ENCODE measurements at regions not wholly inside any gene's neighbourhood (a gene's known extent, or its start where the extent isn't known, plus 50 kb on each side); places are given as distances from the start of the nearest gene placed in this dataset.

DNA sequence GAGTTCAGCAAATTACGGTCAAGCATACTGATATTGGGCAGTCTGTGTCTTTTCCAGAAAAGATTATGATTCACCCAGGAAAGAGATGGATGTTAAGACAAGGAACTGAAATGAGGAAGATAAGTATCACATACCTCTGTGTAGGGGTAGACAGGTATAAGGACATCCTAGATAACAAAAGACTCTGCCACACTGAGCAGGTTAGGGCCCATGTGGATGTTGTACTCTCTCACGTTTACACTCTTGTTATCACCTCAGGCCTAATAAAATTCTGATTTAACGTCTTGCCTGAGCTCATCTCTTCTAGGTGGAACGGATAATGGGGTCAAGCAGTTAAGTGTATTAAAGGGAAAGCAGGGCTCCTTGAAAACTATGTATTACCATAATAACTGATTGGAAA is 2480.8 kb downstream of the PCDH9 start:
- CTCF ChIA-PET (ENCODE audit: low intra/inter-chr PET ratio, low total read pairs): no interaction called here
- no peak for ATAC-seq
- in situ Hi-C loops (cut with HindIII; ENCODE audit: extremely low pct_ligation_motif_present, low pct_unique_long_range_greater_than_20kb): no loop called here

DNA sequence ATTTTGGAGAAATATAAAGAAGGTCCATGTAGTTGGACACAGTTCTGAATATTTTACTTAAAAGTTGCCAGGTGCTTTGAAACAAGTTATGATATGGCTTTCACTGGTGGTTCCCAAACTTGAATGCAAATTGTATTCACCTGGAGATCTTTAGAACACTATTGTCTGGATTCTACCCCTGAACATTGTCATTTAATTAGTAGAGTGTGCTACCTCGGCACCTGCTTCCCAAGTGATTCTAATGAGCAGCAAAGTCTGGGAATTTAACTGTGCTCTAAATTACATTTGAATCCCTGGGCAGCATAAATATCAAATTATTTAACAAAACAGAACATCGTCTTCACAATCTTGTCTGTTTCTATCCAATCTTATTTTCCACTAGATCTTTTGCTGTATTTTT is 2483.3 kb downstream of the PCDH9 start:
- Histone ChIP-seq H3K4me1 (ENCODE audit: insufficient read depth, low read length) (no peaks in the 10 kb centered on the region), H3K36me3 (replicated peaks in 1 of 2; ENCODE audit: control insufficient read depth in 1 of 2, insufficient read depth in 2 of 2, low read length in 2 of 2) (no peaks in the 10 kb centered on the region), H3K9me3 (ENCODE audit: low read length) (no peaks in the 10 kb centered on the region), H3K9ac (ENCODE audit: insufficient read depth, low read depth, low read length) (no peak overlapping the region), H3K4me2 (ENCODE audit: low read depth, low read length) (no peak overlapping the region), H3K27me3 (ENCODE audit: control insufficient read depth in 1 of 2, insufficient read depth in 2 of 2, low read length in 2 of 2) (no peaks in the 10 kb centered on the region), H4K20me1 (ENCODE audit: insufficient read depth, low read length) (no peaks in the 10 kb centered on the region), H3K27ac (ENCODE audit: extremely low read length, insufficient read depth, low read length) (no peak overlapping the region), H3K4me3 (replicated peaks in 1 of 3; ENCODE audit: insufficient read depth in 1 of 3, low read depth in 2 of 3, low read length in 3 of 3) (no peak overlapping the region), H3K79me2 (ENCODE audit: insufficient read depth, low read length) (no peaks in the 10 kb centered on the region), H2AFZ (ENCODE audit: low read length) (no peak overlapping the region)
- 7% methylated on average over 2 of the region's 2 CpGs for WGBS (ENCODE audit: low lambda C conversion rate)
- FAIRE-seq: no peak
- in situ Hi-C loops (cut with HindIII; ENCODE audit: extremely low pct_ligation_motif_present, low pct_unique_long_range_greater_than_20kb): no loop called here
- ChIA-PET CTCF (ENCODE audit: low intra/inter-chr PET ratio, low total read pairs) (no interaction called here), POLR2A (no interaction called here)
- no TSS peak for BruUV-seq (replicated peaks)
- intact Hi-C loops (cut with micrococcal nuclease; ENCODE audit: unreplicated experiment): no loop called here
- TF ChIP-seq RELA (CRISPR knock-in tag; IDR thresholded peaks at IDR 0.05) (no peak), KLF9 (CRISPR knock-in tag; IDR thresholded peaks at IDR 0.05; ENCODE audit: low read depth) (no peak), HNRNPUL1 (IDR thresholded peaks at IDR 0.05; ENCODE audit: low read depth, low read length) (no peak)
- DNase-seq (ENCODE audit: low spot score): no peak
- ATAC-seq: no peak

More for the DNA sequence above, 2480.8 kb downstream of the PCDH9 start:
- no peaks in the 10 kb centered on the region for H3K79me2 ChIP-seq (ENCODE audit: insufficient read depth, low read length)
- intact Hi-C loops (cut with micrococcal nuclease; ENCODE audit: unreplicated experiment): no loop called here
- no peak overlapping the region for H3K27ac ChIP-seq (ENCODE audit: extremely low read length, insufficient read depth, low read length)
- no peaks in the 10 kb centered on the region for H4K20me1 ChIP-seq (ENCODE audit: insufficient read depth, low read length)
- FAIRE-seq (no peak), DNase-seq (ENCODE audit: low spot score) (no peak)
- no peaks in the 10 kb centered on the region for H3K4me1 ChIP-seq (ENCODE audit: insufficient read depth, low read length)
- no peak overlapping the region for H3K4me2 ChIP-seq (ENCODE audit: low read depth, low read length)
- H2AFZ ChIP-seq (ENCODE audit: low read length): no peak overlapping the region
- no peaks in the 10 kb centered on the region for H3K36me3 ChIP-seq (replicated peaks in 1 of 2; ENCODE audit: control insufficient read depth in 1 of 2, insufficient read depth in 2 of 2, low read length in 2 of 2)
- 35% methylated on average over 4 of the region's 4 CpGs for WGBS (ENCODE audit: low lambda C conversion rate)
- no peaks in the 10 kb centered on the region for H3K9me3 ChIP-seq (ENCODE audit: low read length)
- no peaks in the 10 kb centered on the region for H3K27me3 ChIP-seq (ENCODE audit: control insufficient read depth in 1 of 2, insufficient read depth in 2 of 2, low read length in 2 of 2)
- no peak overlapping the region for H3K4me3 ChIP-seq (replicated peaks in 1 of 3; ENCODE audit: insufficient read depth in 1 of 3, low read depth in 2 of 3, low read length in 3 of 3)
- TF ChIP-seq, protein P1, sequence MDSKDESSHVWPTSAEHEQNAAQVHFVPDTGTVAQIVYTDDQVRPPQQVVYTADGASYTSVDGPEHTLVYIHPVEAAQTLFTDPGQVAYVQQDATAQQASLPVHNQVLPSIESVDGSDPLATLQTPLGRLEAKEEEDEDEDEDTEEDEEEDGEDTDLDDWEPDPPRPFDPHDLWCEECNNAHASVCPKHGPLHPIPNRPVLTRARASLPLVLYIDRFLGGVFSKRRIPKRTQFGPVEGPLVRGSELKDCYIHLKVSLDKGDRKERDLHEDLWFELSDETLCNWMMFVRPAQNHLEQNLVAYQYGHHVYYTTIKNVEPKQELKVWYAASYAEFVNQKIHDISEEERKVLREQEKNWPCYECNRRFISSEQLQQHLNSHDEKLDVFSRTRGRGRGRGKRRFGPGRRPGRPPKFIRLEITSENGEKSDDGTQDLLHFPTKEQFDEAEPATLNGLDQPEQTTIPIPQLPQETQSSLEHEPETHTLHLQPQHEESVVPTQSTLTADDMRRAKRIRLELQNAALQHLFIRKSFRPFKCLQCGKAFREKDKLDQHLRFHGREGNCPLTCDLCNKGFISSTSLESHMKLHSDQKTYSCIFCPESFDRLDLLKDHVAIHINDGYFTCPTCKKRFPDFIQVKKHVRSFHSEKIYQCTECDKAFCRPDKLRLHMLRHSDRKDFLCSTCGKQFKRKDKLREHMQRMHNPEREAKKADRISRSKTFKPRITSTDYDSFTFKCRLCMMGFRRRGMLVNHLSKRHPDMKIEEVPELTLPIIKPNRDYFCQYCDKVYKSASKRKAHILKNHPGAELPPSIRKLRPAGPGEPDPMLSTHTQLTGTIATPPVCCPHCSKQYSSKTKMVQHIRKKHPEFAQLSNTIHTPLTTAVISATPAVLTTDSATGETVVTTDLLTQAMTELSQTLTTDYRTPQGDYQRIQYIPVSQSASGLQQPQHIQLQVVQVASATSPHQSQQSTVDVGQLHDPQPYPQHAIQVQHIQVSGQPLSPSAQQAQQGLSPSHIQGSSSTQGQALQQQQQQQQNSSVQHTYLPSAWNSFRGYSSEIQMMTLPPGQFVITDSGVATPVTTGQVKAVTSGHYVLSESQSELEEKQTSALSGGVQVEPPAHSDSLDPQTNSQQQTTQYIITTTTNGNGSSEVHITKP (CRISPR knock-in tag; IDR thresholded peaks at IDR 0.05; ENCODE audit: low read depth): no peak
- TF ChIP-seq HCFC1 (IDR thresholded peaks at IDR 0.05; ENCODE audit: low read depth, low read length) (no peak), STAG1 (CRISPR knock-in tag; IDR thresholded peaks at IDR 0.05) (no peak), EED (CRISPR knock-in tag; IDR thresholded peaks at IDR 0.05) (no peak)
- POLR2A ChIA-PET: no interaction called here
- H3K9ac ChIP-seq (ENCODE audit: insufficient read depth, low read depth, low read length): no peak overlapping the region
- BruUV-seq (replicated peaks): no TSS peak
